Thymus (tissue), 11 donors: ENCODE measurements at regions not wholly inside any gene's neighbourhood (a gene's known extent, or its start where the extent isn't known, plus 50 kb on each side); places are given as distances from the start of the nearest gene placed in this dataset.

ENCODE experiments used
- DNase-seq, 9 donors: peaks; one replicate each; pipeline ENCODE4 v3.0.0-alpha.2; 2013; ENCODE audit warnings: low spot score in 9 of 9, low read depth in 6 of 9, missing footprints in 1 of 9
- H3K27ac ChIP-seq, 2 donors: one replicate each; pipeline ENCODE4 v1.5.1; 2013; ENCODE audit warnings: control low read depth in 1 of 2, low read depth in 1 of 2, low read length in 1 of 2, mild to moderate bottlenecking in 1 of 2, moderate library complexity in 1 of 2
- H3K27me3 ChIP-seq, 2 donors: one replicate each; pipeline ENCODE4 v1.5.1; 2013; ENCODE audit warnings: low read length in 1 of 2; ENCODE audit not compliant: control insufficient read depth in 2 of 2, insufficient read depth in 1 of 2
- H3K36me3 ChIP-seq, 2 donors: one replicate each; pipeline ENCODE4 v1.5.1; 2013; ENCODE audit warnings: low read length in 1 of 2, mild to moderate bottlenecking in 1 of 2, moderate library complexity in 1 of 2; ENCODE audit not compliant: control insufficient read depth in 2 of 2, insufficient read depth in 2 of 2
- H3K4me1 ChIP-seq, 2 donors: one replicate each; pipeline ENCODE4 v1.5.1; 2013; ENCODE audit warnings: low read length in 2 of 2; ENCODE audit not compliant: control insufficient read depth in 2 of 2, insufficient read depth in 2 of 2
- H3K4me3 ChIP-seq, 2 donors: one replicate each; pipeline ENCODE4 v1.5.1; 2013; ENCODE audit warnings: low read length in 2 of 2, control low read depth in 1 of 2, mild to moderate bottlenecking in 1 of 2
- H3K9me3 ChIP-seq, 2 donors: one replicate each; pipeline ENCODE4 v1.5.1; 2013; ENCODE audit warnings: low read length in 1 of 2, mild to moderate bottlenecking in 1 of 2; ENCODE audit not compliant: control insufficient read depth in 2 of 2, insufficient read depth in 1 of 2
- WGBS: extraction: QIAGEN DNeasy Blood & Tissue Kit; methylation state at CpG from one replicate; pipeline ENCODE4 v1.1.7; 2013; 5-methylcytosine and 5-hydroxymethylcytosine counted together
- donor health status: healthy.

GRCh38 chr6:21496706-21497105 lies 96.8 kb upstream of the SOX4 start:
- no peaks in the 10 kb centered on the region for H3K36me3 ChIP-seq
- no peak for DNase-seq
- H3K9me3 ChIP-seq = peaks cover 0 to 3% of the 10 kb centered on the region in 2 donors
- peaks cover 6 to 7% of the 10 kb centered on the region in 2 donors for H3K4me1 ChIP-seq
- 97% methylated on average over 2 of the region's 2 CpGs for WGBS
- H3K27me3 ChIP-seq = no peaks in the 10 kb centered on the region
- no peak overlapping the region for H3K27ac ChIP-seq
- H3K4me3 ChIP-seq = no peak overlapping the region

DNA sequence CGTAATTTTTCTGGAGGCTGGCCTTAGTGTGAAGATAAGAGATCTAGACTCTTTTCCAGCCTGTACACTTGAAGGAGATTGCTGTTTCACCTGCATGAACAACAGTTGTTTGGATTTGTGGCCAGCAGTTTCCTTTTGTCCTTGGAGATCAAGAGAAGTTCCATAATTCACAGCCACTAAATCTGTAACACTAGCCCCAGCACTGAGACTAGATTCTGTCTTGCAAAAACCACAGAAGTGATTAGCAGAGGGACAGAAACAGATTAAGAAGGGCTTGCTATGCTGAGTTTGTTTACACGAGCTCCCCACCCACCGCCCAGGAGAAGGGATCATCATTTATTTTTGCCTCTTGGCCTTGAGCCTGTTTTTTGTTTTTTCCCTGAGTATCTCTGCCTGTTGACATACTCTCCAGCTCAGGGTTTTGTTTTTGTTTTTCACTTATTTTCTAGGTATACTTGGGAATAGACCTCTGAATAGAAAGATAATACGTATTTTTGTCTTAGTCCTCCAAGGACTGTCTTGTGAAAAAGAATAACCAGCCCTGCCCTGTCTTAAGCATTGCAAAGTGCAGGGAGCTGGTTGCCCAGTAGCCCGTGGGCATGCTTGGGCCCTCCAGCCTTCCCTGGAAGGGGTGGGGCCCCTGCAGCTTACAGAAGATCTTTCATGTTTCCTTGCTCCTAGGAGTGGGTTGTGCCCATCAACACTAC lies 93.1 kb upstream of the SOX4 start:
- Histone ChIP-seq H3K9me3 (no peaks in the 10 kb centered on the region), H3K4me3 (no peak overlapping the region), H3K36me3 (no peaks in the 10 kb centered on the region), H3K27ac (no peak overlapping the region), H3K4me1 (peaks cover 6 to 7% of the 10 kb centered on the region in 2 donors), H3K27me3 (no peaks in the 10 kb centered on the region)
- WGBS = 90% methylated on average over 5 of the region's 5 CpGs
- no peak for DNase-seq

- H3K36me3 ChIP-seq = no peaks in the 10 kb centered on the region
- H3K27me3 ChIP-seq = no peaks in the 10 kb centered on the region
- H3K4me1 ChIP-seq = peaks cover 6 to 7% of the 10 kb centered on the region in 2 donors
- WGBS = 66% methylated on average over 3 of the region's 3 CpGs
- DNase-seq = peak in 5 of 9 donors; percentile 14 to 62 (median 26)
- no peak overlapping the region for H3K27ac ChIP-seq
- no peaks in the 10 kb centered on the region for H3K9me3 ChIP-seq
- no peak overlapping the region for H3K4me3 ChIP-seq
Observed at GRCh38 chr6:21501021-21501354, 92.6 kb upstream of the SOX4 start.

- H3K27ac ChIP-seq = no peak overlapping the region
- 95% methylated on average over 1 of the region's 1 CpG for WGBS
- peaks cover 6 to 7% of the 10 kb centered on the region in 2 donors for H3K4me1 ChIP-seq
- H3K4me3 ChIP-seq = no peak overlapping the region
- no peaks in the 10 kb centered on the region for H3K9me3 ChIP-seq
- no peak for DNase-seq
- no peaks in the 10 kb centered on the region for H3K27me3 ChIP-seq
- H3K36me3 ChIP-seq = no peaks in the 10 kb centered on the region
Observed at GRCh38 chr6:21501815-21502214, 91.7 kb upstream of the SOX4 start.

GRCh38 chr6:21502682-21503081 lies 90.9 kb upstream of the SOX4 start:
- H3K36me3 ChIP-seq = no peaks in the 10 kb centered on the region
- 98% methylated on average over 1 of the region's 1 CpG for WGBS
- H3K4me1 ChIP-seq = peaks cover 6 to 7% of the 10 kb centered on the region in 2 donors
- H3K4me3 ChIP-seq = no peak overlapping the region
- H3K9me3 ChIP-seq = no peaks in the 10 kb centered on the region
- no peaks in the 10 kb centered on the region for H3K27me3 ChIP-seq
- no peak overlapping the region for H3K27ac ChIP-seq
- no peak for DNase-seq

DNA sequence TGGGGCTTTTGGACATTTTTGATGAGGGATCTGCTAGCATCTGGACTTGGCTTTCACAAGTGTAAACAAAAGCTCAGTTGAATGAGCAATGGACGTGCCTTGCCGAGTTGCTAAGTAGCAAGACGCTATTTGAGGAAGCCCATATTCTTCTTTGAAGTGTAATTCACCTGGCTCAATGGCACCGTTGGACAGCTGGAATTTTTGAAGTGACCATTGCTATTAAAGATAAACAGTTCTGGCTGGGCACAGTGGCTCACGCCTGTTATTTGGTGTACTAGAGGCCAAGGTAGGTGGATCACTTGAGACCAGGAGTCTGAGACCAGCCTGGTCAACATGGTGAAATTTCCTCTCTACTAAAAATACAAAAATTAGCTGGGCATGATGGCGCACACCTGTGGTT lies 88.8 kb upstream of the SOX4 start:
- Histone ChIP-seq H3K4me1 (peaks cover 6 to 7% of the 10 kb centered on the region in 2 donors), H3K27me3 (no peaks in the 10 kb centered on the region), H3K4me3 (no peak overlapping the region), H3K36me3 (no peaks in the 10 kb centered on the region), H3K9me3 (no peaks in the 10 kb centered on the region), H3K27ac (no peak overlapping the region)
- DNase-seq = no peak
- 95% methylated on average over 6 of the region's 6 CpGs for WGBS

DNA sequence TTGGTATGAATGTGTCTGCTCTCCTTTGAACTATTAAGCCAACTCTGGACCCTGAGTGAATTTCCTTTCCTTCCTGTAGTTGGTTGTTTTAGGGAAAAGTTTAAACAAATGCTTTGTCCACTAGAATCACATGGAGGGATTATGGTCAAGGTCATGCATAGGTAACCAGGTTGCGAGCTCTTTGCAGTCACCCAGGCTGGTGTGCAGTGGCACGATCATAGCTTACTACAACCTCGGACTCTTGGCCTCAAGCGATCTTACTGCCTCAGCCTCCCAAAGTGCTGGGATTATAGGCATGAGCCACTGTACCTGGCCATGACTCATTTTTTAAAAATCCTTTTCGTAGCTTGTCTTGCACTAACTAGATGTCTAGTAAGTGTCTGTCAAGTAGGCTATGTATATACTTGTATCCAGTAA lies 88.0 kb upstream of the SOX4 start:
- Histone ChIP-seq H3K27ac (no peak overlapping the region), H3K9me3 (no peaks in the 10 kb centered on the region), H3K36me3 (no peaks in the 10 kb centered on the region), H3K4me1 (peaks cover 0 to 6% of the 10 kb centered on the region in 2 donors), H3K4me3 (no peak overlapping the region), H3K27me3 (no peaks in the 10 kb centered on the region)
- 95% methylated on average over 5 of the region's 5 CpGs for WGBS
- DNase-seq = no peak

DNA sequence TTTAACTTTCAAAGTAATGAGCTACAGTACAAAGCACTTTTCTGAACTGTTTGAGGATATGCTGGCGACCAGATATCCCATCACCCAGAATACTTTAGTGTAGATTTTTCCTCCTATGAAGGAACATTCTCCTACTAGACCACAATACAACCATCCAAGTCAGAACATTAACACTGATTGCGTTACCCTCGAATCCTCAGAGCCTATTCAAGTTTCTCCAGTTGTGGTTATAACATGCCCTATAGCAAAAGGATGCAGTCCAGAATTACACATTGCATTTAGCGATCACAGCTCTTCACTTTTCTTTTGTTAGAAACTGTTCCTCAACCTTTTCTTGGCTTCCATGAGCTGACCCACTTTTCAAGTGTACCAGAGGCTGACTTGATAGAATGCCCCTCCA lies 87.4 kb upstream of the SOX4 start:
- Histone ChIP-seq H3K9me3 (no peaks in the 10 kb centered on the region), H3K27ac (no peak overlapping the region), H3K36me3 (no peaks in the 10 kb centered on the region), H3K4me1 (peaks cover 0 to 3% of the 10 kb centered on the region in 2 donors), H3K4me3 (no peak overlapping the region), H3K27me3 (no peaks in the 10 kb centered on the region)
- WGBS = 97% methylated on average over 4 of the region's 4 CpGs
- no peak for DNase-seq

DNA sequence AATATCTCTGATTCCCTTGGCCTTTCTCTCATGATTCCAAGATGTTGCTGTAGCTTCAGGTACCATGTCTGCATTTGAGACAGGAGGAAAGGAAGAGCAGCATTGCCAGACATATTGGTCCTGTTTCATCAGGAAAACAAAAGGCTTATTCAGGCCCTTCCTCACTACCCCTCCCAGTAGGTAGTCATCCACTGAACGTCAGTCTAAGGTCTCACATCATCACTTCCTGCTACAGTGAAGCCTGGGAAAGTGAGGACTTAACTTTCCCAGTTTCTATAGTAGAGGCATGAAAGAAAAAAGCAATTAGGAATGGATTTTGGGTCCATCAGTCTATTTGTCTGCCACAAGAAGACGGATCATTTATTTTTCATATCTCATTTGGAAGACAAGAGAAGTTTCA lies 85.7 kb upstream of the SOX4 start:
- Histone ChIP-seq H3K9me3 (no peaks in the 10 kb centered on the region), H3K4me1 (no peaks in the 10 kb centered on the region), H3K36me3 (no peaks in the 10 kb centered on the region), H3K27me3 (no peaks in the 10 kb centered on the region), H3K27ac (no peak overlapping the region), H3K4me3 (no peak overlapping the region)
- 96% methylated on average over 2 of the region's 2 CpGs for WGBS
- no peak for DNase-seq
